OCI-LY7 (cell line): ENCODE measurements at regions not wholly inside any gene's neighbourhood (a gene's known extent, or its start where the extent isn't known, plus 50 kb on each side); places are given as distances from the start of the nearest gene placed in this dataset.

Experiments used
- BruUV-seq: library from RNA; stranded (reverse); fragments of 400-500 nt; replicated peaks from 2 replicates; lab custom pipeline; 2021; lab: Mats Ljungman, UMichigan
- CTCF ChIA-PET: fragments of 300-600 bp; sonication (Branson Sonifier 250); formaldehyde crosslinking; loops from one replicate; lab custom pipeline; 2022; ENCODE audit warnings: antibody characterized with exemption; ENCODE audit not compliant: unreplicated experiment; lab: Charles Lee
- POLR2A ChIA-PET: fragments of 300-600 bp; sonication (Branson Sonifier 250); formaldehyde crosslinking; loops from one replicate; lab custom pipeline; 2022; ENCODE audit warnings: antibody characterized with exemption; lab: Charles Lee
- DNase-seq: peaks from one replicate; pipeline ENCODE4 v3.0.0-alpha.2; 2015; ENCODE audit warnings: low spot score
- H2AFZ ChIP-seq: fragments of 200-600 bp; sonication (generic), shearing (Covaris generic); 2 replicates; pipeline ENCODE4 v1.6.1; 2014; ENCODE audit warnings: mild to moderate bottlenecking, antibody characterized with exemption, low read length, moderate library complexity
- H3K27ac ChIP-seq: fragments of 200-600 bp; sonication (generic); 2 replicates; pipeline ENCODE4 v1.5.1; 2014; ENCODE audit warnings: mixed run types, low read depth, mild to moderate bottlenecking, moderate library complexity, low read length, inconsistent platforms; ENCODE audit not compliant: poor library complexity, severe bottlenecking
- H3K36me3 ChIP-seq: fragments of 200-600 bp; sonication (generic); 2 replicates; pipeline ENCODE4 v1.6.1; 2014; ENCODE audit warnings: mild to moderate bottlenecking, antibody characterized with exemption, low read length, moderate library complexity, mixed read lengths; ENCODE audit not compliant: insufficient read depth
- H3K4me1 ChIP-seq: fragments of 200-600 bp; sonication (generic); 2 replicates; pipeline ENCODE4 v1.5.1; 2014; ENCODE audit warnings: mild to moderate bottlenecking, low read length; ENCODE audit not compliant: insufficient read depth, poor library complexity, severe bottlenecking
- H3K4me2 ChIP-seq: fragments of 200-600 bp; sonication (generic); 2 replicates; pipeline ENCODE4 v1.6.1; 2014; ENCODE audit warnings: mild to moderate bottlenecking, low read length
- H3K4me3 ChIP-seq: fragments of 200-600 bp; sonication (generic); 2 replicates; pipeline ENCODE4 v1.5.1; 2014; ENCODE audit warnings: mild to moderate bottlenecking, low read depth, low read length; ENCODE audit not compliant: poor library complexity, severe bottlenecking
- H3K79me2 ChIP-seq: fragments of 200-600 bp; sonication (generic); 2 replicates; pipeline ENCODE4 v1.6.1; 2016; ENCODE audit warnings: low read depth, mild to moderate bottlenecking, low read length, moderate library complexity, mixed read lengths; ENCODE audit not compliant: insufficient read depth
- H3K9me2 ChIP-seq: fragments of 200-600 bp; sonication (generic); 2 replicates; pipeline ENCODE4 v1.6.1; 2016; ENCODE audit warnings: mild to moderate bottlenecking, low read length, mixed read lengths; ENCODE audit not compliant: insufficient read depth
- H3K9me3 ChIP-seq: fragments of 200-600 bp; sonication (generic); 2 replicates; pipeline ENCODE4 v1.6.1; 2014; ENCODE audit warnings: mild to moderate bottlenecking, mixed run types, low read length, mixed read lengths
- H4K20me1 ChIP-seq: fragments of 200-600 bp; sonication (generic); 2 replicates; pipeline ENCODE4 v1.6.1; 2014; ENCODE audit warnings: mild to moderate bottlenecking, antibody characterized with exemption, low read length, moderate library complexity, mixed read lengths; ENCODE audit not compliant: insufficient read depth
- EZH2phosphoT487 ChIP-seq: fragments of 200-600 bp; sonication (generic); IDR thresholded peaks from 2 replicates; pipeline ENCODE4 v1.6.1; 2018; ENCODE audit warnings: low read depth, borderline replicate concordance, mild to moderate bottlenecking, mixed run types, antibody characterized with exemption, low read length, moderate library complexity, mixed read lengths
- intact Hi-C: fragments of 100-400 bp; cut with micrococcal nuclease; formaldehyde crosslinking; loops from one replicate; pipeline ENCODE4 v1.10.0; 2022; ENCODE audit not compliant: unreplicated experiment
- TF ChIP-seq, protein P1 (sequence below): fragments of 200-600 bp; sonication (generic); conservative IDR thresholded peaks from 2 replicates; pipeline ENCODE4 v1.5.1; 2014; ENCODE audit warnings: mild to moderate bottlenecking, antibody characterized with exemption, low read length, moderate library complexity, mixed read lengths

DNA sequence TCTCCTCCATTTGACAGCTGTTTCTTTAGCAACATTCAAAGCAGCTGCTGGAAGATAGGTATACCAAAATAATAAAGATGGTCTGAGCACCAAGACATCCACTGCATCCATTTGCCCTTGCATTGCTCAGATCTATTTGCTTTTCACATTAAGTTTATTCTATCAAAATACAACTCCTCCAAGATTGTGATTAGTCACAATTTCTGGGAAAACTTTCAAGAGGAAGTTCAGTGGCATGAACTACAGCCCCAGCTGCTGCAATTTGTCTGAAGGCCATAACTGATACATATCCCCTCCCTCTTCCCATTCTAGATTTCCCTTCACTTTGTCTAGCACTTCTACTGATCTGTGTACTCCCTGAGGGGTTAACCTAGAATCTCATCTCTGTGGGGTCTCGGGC, 117.5 kb upstream of the CEP126 start:
- no peak overlapping the region for H3K27ac ChIP-seq
- no peaks in the 10 kb centered on the region for H3K4me1 ChIP-seq
- no peaks in the 10 kb centered on the region for H3K9me3 ChIP-seq
- no peak overlapping the region for H3K4me3 ChIP-seq
- TF ChIP-seq, protein P1, sequence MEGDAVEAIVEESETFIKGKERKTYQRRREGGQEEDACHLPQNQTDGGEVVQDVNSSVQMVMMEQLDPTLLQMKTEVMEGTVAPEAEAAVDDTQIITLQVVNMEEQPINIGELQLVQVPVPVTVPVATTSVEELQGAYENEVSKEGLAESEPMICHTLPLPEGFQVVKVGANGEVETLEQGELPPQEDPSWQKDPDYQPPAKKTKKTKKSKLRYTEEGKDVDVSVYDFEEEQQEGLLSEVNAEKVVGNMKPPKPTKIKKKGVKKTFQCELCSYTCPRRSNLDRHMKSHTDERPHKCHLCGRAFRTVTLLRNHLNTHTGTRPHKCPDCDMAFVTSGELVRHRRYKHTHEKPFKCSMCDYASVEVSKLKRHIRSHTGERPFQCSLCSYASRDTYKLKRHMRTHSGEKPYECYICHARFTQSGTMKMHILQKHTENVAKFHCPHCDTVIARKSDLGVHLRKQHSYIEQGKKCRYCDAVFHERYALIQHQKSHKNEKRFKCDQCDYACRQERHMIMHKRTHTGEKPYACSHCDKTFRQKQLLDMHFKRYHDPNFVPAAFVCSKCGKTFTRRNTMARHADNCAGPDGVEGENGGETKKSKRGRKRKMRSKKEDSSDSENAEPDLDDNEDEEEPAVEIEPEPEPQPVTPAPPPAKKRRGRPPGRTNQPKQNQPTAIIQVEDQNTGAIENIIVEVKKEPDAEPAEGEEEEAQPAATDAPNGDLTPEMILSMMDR = no peak
- TF ChIP-seq EZH2phosphoT487 = no peak
- H3K79me2 ChIP-seq = no peaks in the 10 kb centered on the region
- H2AFZ ChIP-seq = no peak overlapping the region
- CTCF ChIA-PET = no interaction called here
- intact Hi-C loops = no loop called here
- H3K36me3 ChIP-seq = no peaks in the 10 kb centered on the region
- no peak for DNase-seq
- H3K9me2 ChIP-seq = no peaks in the 10 kb centered on the region
- H4K20me1 ChIP-seq = no peaks in the 10 kb centered on the region
- POLR2A ChIA-PET = interaction anchor here (1.1 kb wide), 1 partner anchor 38 kb away, joined by 5 read pairs; no protein-coding TSS in a partner anchor
- BruUV-seq = no TSS peak
- H3K4me2 ChIP-seq = no peak overlapping the region

DNA sequence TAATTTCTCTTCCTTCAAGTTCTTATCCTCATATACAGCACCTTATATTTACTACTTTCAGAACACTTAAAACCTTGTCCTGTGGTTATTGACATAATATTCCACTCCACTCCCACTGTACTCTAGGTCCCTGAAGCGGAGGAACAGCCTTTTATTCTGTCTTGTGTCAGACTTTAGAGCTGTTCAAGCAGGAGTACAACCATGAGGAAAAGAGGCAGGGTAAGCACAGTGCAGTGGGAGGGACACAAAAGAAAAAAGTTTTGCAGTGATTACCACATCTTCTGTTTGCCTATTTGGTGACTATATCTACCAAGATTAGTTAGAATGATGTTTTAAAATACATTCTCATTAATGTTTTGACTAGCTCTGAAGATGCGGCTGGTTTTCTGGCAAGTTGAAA, 122.0 kb upstream of the CEP126 start:
- Histone ChIP-seq H3K36me3 (no peaks in the 10 kb centered on the region), H4K20me1 (no peaks in the 10 kb centered on the region), H3K9me2 (no peaks in the 10 kb centered on the region), H3K27ac (no peak overlapping the region), H2AFZ (no peak overlapping the region), H3K4me3 (no peak overlapping the region), H3K9me3 (no peaks in the 10 kb centered on the region), H3K4me1 (no peaks in the 10 kb centered on the region), H3K4me2 (no peak overlapping the region), H3K79me2 (no peaks in the 10 kb centered on the region)
- no TSS peak for BruUV-seq
- TF ChIP-seq EZH2phosphoT487 = no peak
- TF ChIP-seq, protein P1 = no peak
- intact Hi-C loops = no loop called here
- DNase-seq = no peak
- ChIA-PET POLR2A (no interaction called here), CTCF (no interaction called here)

DNA sequence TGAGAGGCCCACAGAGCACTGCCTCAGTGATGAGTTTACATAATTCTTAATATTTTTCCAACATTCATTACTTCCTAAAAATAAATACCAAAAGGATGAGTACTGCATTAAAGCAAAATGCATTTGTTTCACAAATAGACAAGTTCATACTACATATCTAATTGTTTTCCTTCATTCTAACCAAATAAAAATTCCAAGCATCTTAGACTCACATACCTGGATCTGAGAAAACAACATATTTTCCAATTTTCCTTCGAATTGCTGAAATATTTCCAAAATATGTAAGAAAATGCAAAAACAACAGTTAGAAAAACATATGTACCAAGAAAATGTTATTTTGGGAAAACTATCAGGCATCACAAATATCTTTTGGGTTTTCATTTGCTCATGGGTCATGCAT, 127.9 kb upstream of the CEP126 start:
- POLR2A ChIA-PET = no interaction called here

More for the DNA sequence above, 127.9 kb upstream of the CEP126 start:
- no peaks in the 10 kb centered on the region for H3K36me3 ChIP-seq
- intact Hi-C loops = no loop called here
- TF ChIP-seq EZH2phosphoT487 = no peak
- TF ChIP-seq, protein P1 = no peak
- DNase-seq = no peak
- no peak overlapping the region for H3K4me3 ChIP-seq
- H3K4me1 ChIP-seq = no peaks in the 10 kb centered on the region
- no peaks in the 10 kb centered on the region for H3K9me2 ChIP-seq
- CTCF ChIA-PET = no interaction called here
- H3K27ac ChIP-seq = no peak overlapping the region
- no TSS peak for BruUV-seq
- H2AFZ ChIP-seq = no peak overlapping the region
- no peaks in the 10 kb centered on the region for H3K79me2 ChIP-seq
- H3K4me2 ChIP-seq = no peak overlapping the region
- H4K20me1 ChIP-seq = no peaks in the 10 kb centered on the region
- no peaks in the 10 kb centered on the region for H3K9me3 ChIP-seq
